ENCODE measurements at regions not wholly inside any gene's neighbourhood (a gene's known extent, or its start where the extent isn't known, plus 50 kb on each side); places are given as distances from the start of the nearest gene placed in this dataset.

DNA sequence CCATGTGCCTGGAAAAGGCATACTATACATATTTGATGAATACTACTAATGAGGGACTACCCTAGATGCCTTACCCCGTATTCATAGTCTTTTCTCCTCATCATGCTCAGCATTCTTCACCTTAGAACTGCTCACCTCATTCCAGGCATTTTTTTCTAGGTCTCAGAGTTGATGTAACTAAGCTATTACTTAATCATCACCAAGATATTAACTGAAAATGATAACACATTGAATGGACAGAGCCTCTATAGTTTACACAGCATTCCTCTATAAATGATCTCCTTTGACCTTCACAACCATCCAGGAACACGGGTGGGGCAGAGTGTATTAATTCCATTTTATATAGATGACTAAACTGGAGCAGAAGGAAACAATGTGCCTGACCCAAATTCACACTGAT is 174.1 kb upstream of the DPH6 start:
- TF ChIP-seq, protein P1, sequence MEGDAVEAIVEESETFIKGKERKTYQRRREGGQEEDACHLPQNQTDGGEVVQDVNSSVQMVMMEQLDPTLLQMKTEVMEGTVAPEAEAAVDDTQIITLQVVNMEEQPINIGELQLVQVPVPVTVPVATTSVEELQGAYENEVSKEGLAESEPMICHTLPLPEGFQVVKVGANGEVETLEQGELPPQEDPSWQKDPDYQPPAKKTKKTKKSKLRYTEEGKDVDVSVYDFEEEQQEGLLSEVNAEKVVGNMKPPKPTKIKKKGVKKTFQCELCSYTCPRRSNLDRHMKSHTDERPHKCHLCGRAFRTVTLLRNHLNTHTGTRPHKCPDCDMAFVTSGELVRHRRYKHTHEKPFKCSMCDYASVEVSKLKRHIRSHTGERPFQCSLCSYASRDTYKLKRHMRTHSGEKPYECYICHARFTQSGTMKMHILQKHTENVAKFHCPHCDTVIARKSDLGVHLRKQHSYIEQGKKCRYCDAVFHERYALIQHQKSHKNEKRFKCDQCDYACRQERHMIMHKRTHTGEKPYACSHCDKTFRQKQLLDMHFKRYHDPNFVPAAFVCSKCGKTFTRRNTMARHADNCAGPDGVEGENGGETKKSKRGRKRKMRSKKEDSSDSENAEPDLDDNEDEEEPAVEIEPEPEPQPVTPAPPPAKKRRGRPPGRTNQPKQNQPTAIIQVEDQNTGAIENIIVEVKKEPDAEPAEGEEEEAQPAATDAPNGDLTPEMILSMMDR (IDR thresholded peaks at IDR 0.05 in 4 of 5, conservative IDR thresholded peaks at IDR 0.05 in 1 of 5): no peak
- no peak for TF ChIP-seq POLR2A (IDR thresholded peaks at IDR 0.05)
